ENCODE measurements at regions not wholly inside any gene's neighbourhood (a gene's known extent, or its start where the extent isn't known, plus 50 kb on each side); places are given as distances from the start of the nearest gene placed in this dataset.

GRCh38 chr9:104980039-104980654, 52.2 kb upstream of the ABCA1 start:
- ATAC-seq (ENCODE audit: low read depth) (no peak), DNase-seq (ENCODE audit: low spot score in 2 of 2) (no peak)
- Mint-ChIP-seq H3K27me3 (peaks cover 1% of the 10 kb centered on the region), H3K27ac (no peak overlapping the region), H3K9me3 (peaks cover 5% of the 10 kb centered on the region), H3K36me3 (no peaks in the 10 kb centered on the region), H3K4me1 (peaks cover 2% of the 10 kb centered on the region), H3K4me3 (no peak overlapping the region)

DNA sequence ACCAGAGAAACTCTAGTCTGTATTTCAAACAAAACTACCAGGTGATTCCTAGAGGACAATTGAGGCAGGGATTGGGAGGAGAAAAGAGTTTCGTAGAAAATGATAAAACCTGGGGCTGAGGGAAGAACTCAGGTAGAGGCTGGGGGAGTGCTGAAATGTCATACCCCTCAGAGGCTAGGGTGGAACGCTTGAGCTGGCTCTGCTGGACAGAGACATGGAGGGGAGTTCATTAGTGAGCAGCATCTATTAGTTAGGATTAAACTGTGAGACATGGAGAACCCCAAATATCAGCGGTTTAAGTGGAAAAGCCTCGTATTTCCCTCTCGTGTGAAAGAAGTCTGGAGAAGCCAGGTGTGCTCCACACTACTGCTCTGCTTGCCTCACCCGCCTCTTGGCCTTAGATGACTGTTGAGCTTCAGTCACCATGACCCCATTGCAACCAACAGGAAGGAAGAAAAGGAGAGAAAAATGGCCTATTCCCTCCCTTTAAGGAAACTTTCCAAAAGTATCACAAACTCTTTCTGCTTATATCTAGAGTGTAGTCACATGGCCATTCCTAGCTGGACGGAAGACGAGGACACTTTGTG, 53.7 kb upstream of the ABCA1 start:
- peaks cover 1% of the 10 kb centered on the region for H3K27me3 Mint-ChIP-seq
- DNase-seq (ENCODE audit: low spot score in 2 of 2) (no peak), ATAC-seq (ENCODE audit: low read depth) (no peak)
- no peaks in the 10 kb centered on the region for H3K36me3 Mint-ChIP-seq
- no peak overlapping the region for H3K27ac Mint-ChIP-seq
- H3K4me1 Mint-ChIP-seq, result peaks cover 2% of the 10 kb centered on the region
- H3K4me3 Mint-ChIP-seq, result no peak overlapping the region
- H3K9me3 Mint-ChIP-seq, result peaks cover 5% of the 10 kb centered on the region

DNA sequence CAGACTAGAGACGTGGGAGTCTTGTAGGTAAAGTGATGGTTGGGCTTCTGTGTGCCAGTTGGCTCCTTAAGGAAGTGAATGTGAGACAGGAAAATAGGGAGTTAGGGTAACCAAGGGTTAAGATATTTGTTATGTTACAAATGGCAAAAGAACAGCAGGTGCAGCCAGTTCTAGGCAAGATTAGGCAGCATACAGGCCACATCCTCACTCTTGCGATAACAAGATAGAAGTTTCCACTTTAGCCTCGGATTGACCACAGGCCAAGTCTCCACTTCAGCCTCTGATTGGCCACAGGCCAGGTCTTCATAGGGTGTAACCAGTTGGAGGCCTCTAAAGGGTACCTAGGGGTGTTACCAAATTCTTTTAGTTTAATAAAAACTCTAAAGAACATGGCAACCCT, 54.6 kb upstream of the ABCA1 start:
- peaks cover 1% of the 10 kb centered on the region for H3K27me3 Mint-ChIP-seq
- H3K9me3 Mint-ChIP-seq, result peaks cover 5% of the 10 kb centered on the region
- no peak overlapping the region for H3K27ac Mint-ChIP-seq
- DNase-seq (ENCODE audit: low spot score in 2 of 2), result no peak
- H3K36me3 Mint-ChIP-seq, result no peaks in the 10 kb centered on the region
- H3K4me3 Mint-ChIP-seq, result no peak overlapping the region
- ATAC-seq (ENCODE audit: low read depth), result no peak
- H3K4me1 Mint-ChIP-seq, result peaks cover 2% of the 10 kb centered on the region

GRCh38 chr9:104983491-104983890, 55.5 kb upstream of the ABCA1 start:
- ATAC-seq (ENCODE audit: low read depth), result no peak
- peaks cover 2% of the 10 kb centered on the region for H3K4me1 Mint-ChIP-seq
- no peaks in the 10 kb centered on the region for H3K9me3 Mint-ChIP-seq
- H3K27ac Mint-ChIP-seq, result no peak overlapping the region
- DNase-seq (ENCODE audit: low spot score in 2 of 2), result no peak
- H3K27me3 Mint-ChIP-seq, result peaks cover 1% of the 10 kb centered on the region
- no peak overlapping the region for H3K4me3 Mint-ChIP-seq
- no peaks in the 10 kb centered on the region for H3K36me3 Mint-ChIP-seq

GRCh38 chr9:104984121-104984520, 56.2 kb upstream of the ABCA1 start:
- DNase-seq (ENCODE audit: low spot score in 2 of 2), result no peak
- Mint-ChIP-seq H3K4me1 (peaks cover 2% of the 10 kb centered on the region), H3K36me3 (no peaks in the 10 kb centered on the region), H3K27me3 (peaks cover 1% of the 10 kb centered on the region), H3K4me3 (no peak overlapping the region), H3K27ac (no peak overlapping the region), H3K9me3 (no peaks in the 10 kb centered on the region)
- ATAC-seq (ENCODE audit: low read depth), result no peak

DNA sequence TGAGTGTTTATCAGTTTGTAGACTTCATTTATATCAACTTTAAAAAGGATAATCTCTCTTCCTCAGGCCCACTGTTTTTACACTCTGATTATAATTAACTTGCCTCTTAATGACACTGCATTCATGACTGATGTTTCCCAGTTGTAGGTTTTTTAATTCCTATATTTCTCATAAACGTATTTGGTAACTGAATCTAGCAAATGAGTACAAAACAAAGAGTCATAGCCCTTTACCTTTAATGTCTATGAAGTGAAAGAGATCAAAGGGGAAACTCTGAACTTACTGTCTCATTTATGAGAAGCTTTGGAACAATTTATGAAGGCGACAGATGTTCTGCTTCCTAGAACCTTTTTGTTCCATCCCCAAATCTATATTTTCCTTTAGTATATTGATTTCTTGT, 56.6 kb upstream of the ABCA1 start:
- Mint-ChIP-seq H3K4me1 (peaks cover 2% of the 10 kb centered on the region), H3K27me3 (peaks cover 1% of the 10 kb centered on the region), H3K36me3 (no peaks in the 10 kb centered on the region), H3K4me3 (no peak overlapping the region), H3K27ac (no peak overlapping the region), H3K9me3 (no peaks in the 10 kb centered on the region)
- no peak for DNase-seq (ENCODE audit: low spot score in 2 of 2)
- no peak for ATAC-seq (ENCODE audit: low read depth)

DNA sequence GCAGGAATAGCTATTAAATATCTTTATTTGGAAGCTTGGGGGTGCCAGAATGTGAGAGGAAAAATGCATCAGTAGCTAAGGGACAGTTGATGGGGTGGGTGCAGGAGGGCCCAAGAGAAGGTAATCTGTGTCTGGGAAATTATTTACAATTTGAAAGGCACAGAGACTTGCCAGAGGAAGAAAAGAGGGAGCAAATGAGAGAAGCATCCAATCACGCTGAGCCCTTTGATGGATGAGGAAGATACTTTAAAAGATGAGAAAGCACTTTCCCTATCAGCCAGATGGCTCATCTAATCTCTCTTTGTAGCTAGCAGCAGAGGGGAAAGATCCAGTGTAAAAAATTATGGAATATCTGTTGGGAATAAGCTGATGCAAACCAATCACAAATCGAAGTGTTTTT, 57.0 kb upstream of the ABCA1 start:
- no peaks in the 10 kb centered on the region for H3K36me3 Mint-ChIP-seq
- H3K4me1 Mint-ChIP-seq, result peaks cover 2% of the 10 kb centered on the region
- ATAC-seq (ENCODE audit: low read depth) (no peak), DNase-seq (ENCODE audit: low spot score in 2 of 2) (no peak)
- H3K27ac Mint-ChIP-seq, result no peak overlapping the region
- peaks cover 1% of the 10 kb centered on the region for H3K27me3 Mint-ChIP-seq
- H3K9me3 Mint-ChIP-seq, result no peaks in the 10 kb centered on the region
- H3K4me3 Mint-ChIP-seq, result no peak overlapping the region

- peaks cover 1% of the 10 kb centered on the region for H3K27me3 Mint-ChIP-seq
- no peak for DNase-seq (ENCODE audit: low spot score in 2 of 2)
- no peak overlapping the region for H3K4me3 Mint-ChIP-seq
Measured at GRCh38 chr9:104986096-104986495, 58.1 kb upstream of the ABCA1 start.

GRCh38 chr9:104987743-104988142, 59.8 kb upstream of the ABCA1 start:
- no peak overlapping the region for H3K4me3 Mint-ChIP-seq
- ATAC-seq (ENCODE audit: low read depth), result no peak
- H3K36me3 Mint-ChIP-seq, result no peaks in the 10 kb centered on the region
- H3K27ac Mint-ChIP-seq, result no peak overlapping the region
- H3K27me3 Mint-ChIP-seq, result no peaks in the 10 kb centered on the region
- DNase-seq (ENCODE audit: low spot score in 2 of 2), result no peak
- no peaks in the 10 kb centered on the region for H3K9me3 Mint-ChIP-seq
- peaks cover 21% of the 10 kb centered on the region for H3K4me1 Mint-ChIP-seq

More at GRCh38 chr9:104986096-104986495, 58.1 kb upstream of the ABCA1 start:
- Mint-ChIP-seq H3K4me1 (peaks cover 8% of the 10 kb centered on the region), H3K36me3 (no peaks in the 10 kb centered on the region), H3K27ac (no peak overlapping the region), H3K9me3 (no peaks in the 10 kb centered on the region)
- ATAC-seq (ENCODE audit: low read depth), result no peak

DNA sequence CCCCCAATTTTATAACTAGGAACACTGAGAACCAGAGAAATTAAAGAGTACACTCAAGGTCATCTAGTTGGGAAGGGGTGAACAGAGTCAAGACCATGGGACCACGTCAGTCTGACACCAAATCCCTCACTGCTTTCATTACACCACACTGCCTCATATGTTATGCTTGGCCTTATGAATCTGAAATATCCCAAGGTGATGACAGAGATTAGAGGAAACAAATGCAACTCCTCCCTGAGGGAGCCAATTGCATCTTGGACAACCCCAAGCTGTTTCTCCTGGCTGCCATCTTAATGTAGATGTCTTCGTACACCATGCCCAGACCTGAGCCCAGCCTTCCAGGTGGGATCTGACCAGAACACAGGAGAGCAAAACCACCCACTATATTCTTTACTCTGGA, 60.6 kb upstream of the ABCA1 start:
- no peak for DNase-seq (ENCODE audit: low spot score in 2 of 2)
- Mint-ChIP-seq H3K4me3 (no peak overlapping the region), H3K27me3 (no peaks in the 10 kb centered on the region), H3K9me3 (no peaks in the 10 kb centered on the region), H3K36me3 (no peaks in the 10 kb centered on the region), H3K4me1 (peaks cover 24% of the 10 kb centered on the region), H3K27ac (no peak overlapping the region)
- ATAC-seq (ENCODE audit: low read depth), result no peak

- H3K36me3 Mint-ChIP-seq, result no peaks in the 10 kb centered on the region
- H3K4me3 Mint-ChIP-seq, result peak overlapping the region; percentile 92
- peak; percentile 82 to 85 for DNase-seq (ENCODE audit: low spot score in 2 of 2)
- H3K4me1 Mint-ChIP-seq, result peaks cover 24% of the 10 kb centered on the region
- H3K27ac Mint-ChIP-seq, result peak overlapping the region; percentile 94
- ATAC-seq (ENCODE audit: low read depth), result peak; percentile 83
- H3K9me3 Mint-ChIP-seq, result no peaks in the 10 kb centered on the region
- no peaks in the 10 kb centered on the region for H3K27me3 Mint-ChIP-seq
Measured at GRCh38 chr9:104991144-104991953, 63.4 kb upstream of the ABCA1 start.

DNA sequence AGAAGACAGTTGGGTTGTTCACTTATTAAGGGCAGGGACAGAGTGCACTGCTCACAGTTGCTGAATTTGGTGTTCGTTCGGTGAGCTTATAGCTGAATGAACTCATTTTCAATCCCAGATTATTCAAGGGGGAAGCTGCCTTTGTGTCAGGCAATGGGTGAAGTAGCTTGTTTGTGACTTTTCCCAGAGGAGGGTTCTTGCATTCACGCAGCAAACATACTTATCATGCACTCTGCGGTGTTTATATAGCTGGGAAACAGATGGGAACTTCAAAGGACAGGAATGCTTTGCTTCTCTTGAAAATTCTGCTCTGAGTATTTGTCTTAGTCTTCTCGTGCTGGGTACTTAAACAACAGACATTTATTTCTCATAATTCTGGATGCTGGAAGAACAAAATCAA, 64.7 kb upstream of the ABCA1 start:
- H3K9me3 Mint-ChIP-seq, result no peaks in the 10 kb centered on the region
- no peak overlapping the region for H3K27ac Mint-ChIP-seq
- peaks cover 24% of the 10 kb centered on the region for H3K4me1 Mint-ChIP-seq
- no peaks in the 10 kb centered on the region for H3K36me3 Mint-ChIP-seq
- H3K27me3 Mint-ChIP-seq, result no peaks in the 10 kb centered on the region
- ATAC-seq (ENCODE audit: low read depth) (no peak), DNase-seq (ENCODE audit: low spot score in 2 of 2) (no peak)
- H3K4me3 Mint-ChIP-seq, result peak overlapping the region; percentile 92

GRCh38 chr9:104993291-104993963, 65.5 kb upstream of the ABCA1 start:
- DNase-seq (ENCODE audit: low spot score in 2 of 2), result no peak
- Mint-ChIP-seq H3K4me3 (no peak overlapping the region), H3K36me3 (no peaks in the 10 kb centered on the region), H3K27ac (no peak overlapping the region), H3K9me3 (no peaks in the 10 kb centered on the region), H3K27me3 (no peaks in the 10 kb centered on the region), H3K4me1 (peaks cover 24% of the 10 kb centered on the region)
- no peak for ATAC-seq (ENCODE audit: low read depth)

GRCh38 chr9:104997536-104997935, 69.6 kb upstream of the ABCA1 start:
- Mint-ChIP-seq H3K36me3 (no peaks in the 10 kb centered on the region), H3K9me3 (no peaks in the 10 kb centered on the region), H3K27me3 (no peaks in the 10 kb centered on the region), H3K4me1 (peaks cover 6% of the 10 kb centered on the region), H3K4me3 (no peak overlapping the region), H3K27ac (no peak overlapping the region)
- no peak for DNase-seq (ENCODE audit: low spot score in 2 of 2)
- ATAC-seq (ENCODE audit: low read depth), result no peak
